Pancreas (tissue), 10 donors: ENCODE measurements at regions not wholly inside any gene's neighbourhood (a gene's known extent, or its start where the extent isn't known, plus 50 kb on each side); places are given as distances from the start of the nearest gene placed in this dataset.

Source experiments
- ATAC-seq, 4 donors: fragments of 200-7000 bp; cut with Tn5 transposase; one replicate each; pipeline versions ENCODE4 v1.8.0 to v1.9.1; 2020; ENCODE audit warnings: mild to moderate bottlenecking in 4 of 4, moderate library complexity in 4 of 4
- DNase-seq, 6 donors: peaks; one replicate each; pipeline ENCODE4 v3.0.0-alpha.2; 2020
- FAIRE-seq: peaks from 2 replicates; lab custom pipeline; 2012; peaks lifted over from hg19 to GRCh38; lab: Jason Lieb, UNC
- H3K27ac ChIP-seq, 4 donors: fragments of 200-600 bp; sonication (generic); 1 replicate in 3 of 4; 2 replicates in 1 of 4; pipeline versions ENCODE4 v1.5.0 to v1.8.0; 2020
- H3K27me3 ChIP-seq, 4 donors: fragments of 200-600 bp; one replicate each; pipeline ENCODE4 v1.8.0; 2021
- H3K36me3 ChIP-seq, 3 donors: fragments of 200-600 bp; sonication (generic) in 1 of 3; one replicate each; pipeline versions ENCODE4 v1.5.0 to v1.8.0; 2020 to 2021
- H3K4me1 ChIP-seq, 3 donors: fragments of 200-600 bp; one replicate each; pipeline ENCODE4 v1.8.0; 2021
- H3K4me3 ChIP-seq, 4 donors: fragments of 200-600 bp; sonication (generic) in 2 of 4; one replicate each; pipeline versions ENCODE4 v1.5.0 to v1.8.0; 2020 to 2021
- H3K9me3 ChIP-seq, 4 donors: fragments of 200-600 bp; one replicate each; pipeline ENCODE4 v1.8.0; 2021
- CTCF ChIP-seq, 4 donors: fragments of 200-600 bp; sonication (generic) in 3 of 4; IDR thresholded peaks; one replicate each; pipeline versions ENCODE4 v1.5.0 to v1.8.0; 2021; ENCODE audit warnings: antibody characterized with exemption in 4 of 4
- WGBS, 2 donors: extraction: QIAGEN DNeasy Blood & Tissue Kit; methylation state at CpG; one replicate each; pipeline ENCODE4 v1.1.7; 2013; 5-methylcytosine and 5-hydroxymethylcytosine counted together
- intact Hi-C, 3 donors: fragments of 100-400 bp; cut with DNase I; formaldehyde crosslinking; loops; one replicate each; pipeline versions ENCODE4 v1.11.1 to v1.14.2; 2022
- donor health status: healthy with polysubstance abuse.
- donor health status: DM: no; HTN: no; CAD: no; lungs with moderate emphysema.
- donor health status: DM: no; HTN: no; CAD: no.
- donor health status: control.
- donor health status: control.
- donor health status: Bipolar disorder and iron deficiency.
- donor health status: DM: yes; HTN: yes; CAD: no.
- donor health status: DM: no; HTN: no; CAD: no.
- donor health status: DM: no; HTN: no; CAD: no.
- donor health status: DM: yes; HTN: yes; CAD: no.

DNA sequence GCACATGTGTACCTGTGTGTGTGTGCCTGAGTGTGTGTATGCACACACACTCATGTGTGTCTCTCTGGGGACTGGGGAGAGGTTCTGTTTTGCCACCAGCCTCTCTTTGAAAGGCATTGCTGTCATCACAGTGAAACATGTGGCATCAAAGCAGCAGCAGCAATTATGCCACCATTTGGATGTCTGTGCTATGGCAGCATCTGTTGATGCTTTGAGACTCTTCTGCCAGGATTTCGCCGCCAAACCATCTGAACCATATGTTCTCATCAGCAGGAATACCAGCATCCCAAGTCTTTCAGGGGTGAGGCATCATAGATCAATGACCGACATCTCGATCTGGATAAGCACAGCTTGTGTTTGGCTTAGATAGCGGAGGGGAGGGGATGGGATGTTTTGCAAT lies 168.6 kb downstream of the FAT3 start:
- H3K4me1 ChIP-seq = no peaks in the 10 kb centered on the region
- no peak for ATAC-seq
- no peak for DNase-seq
- 75 to 86% methylated on average over 5 of the region's 5 CpGs for WGBS, 2 donors
- intact Hi-C loops = no loop called here
- FAIRE-seq = no peak
- no peaks in the 10 kb centered on the region for H3K27me3 ChIP-seq
- H3K9me3 ChIP-seq = no peaks in the 10 kb centered on the region
- no peak overlapping the region for H3K27ac ChIP-seq
- TF ChIP-seq CTCF (IDR thresholded peaks at IDR 0.05) = no peak
- no peaks in the 10 kb centered on the region for H3K36me3 ChIP-seq
- H3K4me3 ChIP-seq = no peak overlapping the region

- no peaks in the 10 kb centered on the region for H3K36me3 ChIP-seq
- intact Hi-C loops = no loop called here
- 48 to 49% methylated on average over 1 of the region's 1 CpG for WGBS, 2 donors
- no peaks in the 10 kb centered on the region for H3K9me3 ChIP-seq
- no peak for TF ChIP-seq CTCF (IDR thresholded peaks at IDR 0.05)
- FAIRE-seq = no peak
- no peaks in the 10 kb centered on the region for H3K4me1 ChIP-seq
- no peak for DNase-seq
- no peak overlapping the region for H3K27ac ChIP-seq
- peak in 2 of 4 donors; percentile 48 to 68 for ATAC-seq
- H3K27me3 ChIP-seq = no peaks in the 10 kb centered on the region
- H3K4me3 ChIP-seq = no peak overlapping the region
These were observed 171.5 kb downstream of the FAT3 start for GRCh38 chr11:92396133-92396532.

DNA sequence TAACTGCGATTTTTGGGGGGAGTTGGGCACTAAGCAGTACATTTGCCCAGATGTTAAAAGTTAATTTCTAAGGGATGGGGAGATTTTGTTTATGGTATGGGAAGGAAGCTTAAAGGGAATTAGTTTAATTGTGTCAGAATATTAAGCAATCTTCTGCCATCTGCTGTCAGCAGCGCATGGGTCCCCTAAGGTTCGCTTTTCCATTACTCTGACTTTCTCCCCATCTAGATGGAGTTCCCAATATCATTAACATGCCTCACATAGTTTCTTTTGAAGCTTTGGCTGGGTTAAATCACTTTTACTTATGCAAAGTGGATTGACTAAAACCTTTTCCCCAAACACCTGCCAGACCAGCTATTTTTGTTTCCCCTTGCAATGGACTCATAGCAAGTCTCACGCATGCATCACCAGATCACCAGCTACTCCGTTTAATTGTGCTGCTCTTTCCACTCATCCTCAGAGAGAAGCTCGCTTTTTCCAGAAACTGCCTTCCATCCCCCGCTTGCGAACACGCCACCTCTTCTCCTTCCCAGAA lies 172.7 kb downstream of the FAT3 start:
- intact Hi-C loops = no loop called here
- TF ChIP-seq CTCF (IDR thresholded peaks at IDR 0.05) = no peak
- no peaks in the 10 kb centered on the region for H3K36me3 ChIP-seq
- no peak for FAIRE-seq
- H3K27ac ChIP-seq = no peak overlapping the region
- no peak for DNase-seq
- 74 to 77% methylated on average over 9 of the region's 9 CpGs for WGBS, 2 donors
- H3K9me3 ChIP-seq = no peaks in the 10 kb centered on the region
- H3K4me1 ChIP-seq = no peaks in the 10 kb centered on the region
- H3K4me3 ChIP-seq = no peak overlapping the region
- no peak for ATAC-seq
- H3K27me3 ChIP-seq = no peaks in the 10 kb centered on the region

DNA sequence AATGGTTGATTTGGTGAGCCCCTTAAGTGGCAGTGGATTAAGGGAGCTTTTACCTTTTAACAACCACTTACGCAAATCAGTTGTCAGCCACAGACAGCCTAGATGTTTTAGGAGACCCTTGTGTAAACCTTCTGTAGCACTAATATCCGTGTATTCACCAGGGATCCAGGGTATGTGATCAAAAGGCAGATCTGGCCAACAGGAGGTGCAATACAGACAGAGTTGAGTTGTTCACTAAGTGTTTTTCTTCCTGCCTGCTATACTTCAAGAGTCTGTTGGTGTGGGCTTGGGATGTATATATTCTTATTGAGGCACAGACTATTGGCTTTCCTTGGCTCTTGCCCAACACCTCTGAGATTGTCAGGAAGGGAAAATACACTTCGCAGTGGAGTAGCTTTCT lies 175.1 kb downstream of the FAT3 start:
- no peak for TF ChIP-seq CTCF (IDR thresholded peaks at IDR 0.05)
- 72 to 84% methylated on average over 3 of the region's 3 CpGs for WGBS, 2 donors
- ATAC-seq (no peak), FAIRE-seq (no peak), DNase-seq (no peak)
- H3K9me3 ChIP-seq = no peaks in the 10 kb centered on the region
- no peaks in the 10 kb centered on the region for H3K36me3 ChIP-seq
- no peaks in the 10 kb centered on the region for H3K4me1 ChIP-seq
- no peak overlapping the region for H3K4me3 ChIP-seq
- no peak overlapping the region for H3K27ac ChIP-seq
- no peaks in the 10 kb centered on the region for H3K27me3 ChIP-seq
- intact Hi-C loops = no loop called here

DNA sequence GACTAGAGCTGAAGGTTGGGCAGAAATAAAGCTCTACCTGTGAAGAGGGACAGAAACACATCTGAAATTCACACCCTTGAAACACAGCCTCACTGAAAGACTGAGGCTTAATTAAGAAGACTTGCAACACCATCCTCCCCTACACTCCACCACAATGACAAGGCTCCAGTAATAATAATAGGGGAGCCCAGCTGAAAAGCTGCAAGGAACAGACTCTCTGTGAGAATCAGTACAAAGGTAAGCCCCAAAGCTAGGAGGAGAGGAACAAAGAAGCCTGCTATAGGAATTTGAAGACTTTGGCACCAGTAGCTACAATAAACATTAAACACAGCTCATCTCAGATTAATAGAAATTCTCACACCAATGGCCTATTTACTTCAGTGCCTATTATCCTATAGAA lies 176.9 kb downstream of the FAT3 start:
- H3K27me3 ChIP-seq = no peaks in the 10 kb centered on the region
- ATAC-seq = no peak
- no peaks in the 10 kb centered on the region for H3K9me3 ChIP-seq
- no peaks in the 10 kb centered on the region for H3K36me3 ChIP-seq
- H3K4me1 ChIP-seq = no peaks in the 10 kb centered on the region
- H3K27ac ChIP-seq = no peak overlapping the region
- no peak for FAIRE-seq
- intact Hi-C loops = no loop called here
- no peak for TF ChIP-seq CTCF (IDR thresholded peaks at IDR 0.05)
- no peak for DNase-seq
- H3K4me3 ChIP-seq = no peak overlapping the region
